Neural crest cell (in vitro differentiated cells): ENCODE measurements at regions not wholly inside any gene's neighbourhood (a gene's known extent, or its start where the extent isn't known, plus 50 kb on each side); places are given as distances from the start of the nearest gene placed in this dataset.
A peak's percentile ranks its signal among the peaks of the same experiment; 100 is the strongest.

ENCODE experiments used
- DNase-seq: peaks from one replicate; pipeline ENCODE4 v3.0.0; 2021; ENCODE audit warnings: low read depth, mixed read lengths, low spot score
- H3K27ac Mint-ChIP-seq: one replicate; pipeline ENCODE4 v1.8.0; 2021; ENCODE audit warnings: mild to moderate bottlenecking, mixed read lengths; ENCODE audit not compliant: unreplicated experiment
- H3K27me3 Mint-ChIP-seq: 2 replicates; pipeline ENCODE4 v1.8.0; 2021; ENCODE audit warnings: low read depth, mild to moderate bottlenecking, mixed read lengths
- H3K36me3 Mint-ChIP-seq: 2 replicates; pipeline ENCODE4 v1.8.0; 2021; ENCODE audit warnings: low read depth, mild to moderate bottlenecking, mixed read lengths
- H3K4me1 Mint-ChIP-seq: 2 replicates; pipeline ENCODE4 v1.8.0; 2021; ENCODE audit warnings: mixed read lengths
- H3K4me3 Mint-ChIP-seq: one replicate; pipeline ENCODE4 v1.8.0; 2021; ENCODE audit warnings: mild to moderate bottlenecking, mixed read lengths
- H3K9me3 Mint-ChIP-seq: 2 replicates; pipeline ENCODE4 v1.8.0; 2021; ENCODE audit warnings: mixed read lengths
- TF ChIP-seq, protein P1 (sequence below): fragments of 200-600 bp; sonication (generic); conservative IDR thresholded peaks from 2 replicates; pipeline ENCODE4 v1.5.0; 2021; ENCODE audit warnings: antibody characterized with exemption, mild to moderate bottlenecking

DNA sequence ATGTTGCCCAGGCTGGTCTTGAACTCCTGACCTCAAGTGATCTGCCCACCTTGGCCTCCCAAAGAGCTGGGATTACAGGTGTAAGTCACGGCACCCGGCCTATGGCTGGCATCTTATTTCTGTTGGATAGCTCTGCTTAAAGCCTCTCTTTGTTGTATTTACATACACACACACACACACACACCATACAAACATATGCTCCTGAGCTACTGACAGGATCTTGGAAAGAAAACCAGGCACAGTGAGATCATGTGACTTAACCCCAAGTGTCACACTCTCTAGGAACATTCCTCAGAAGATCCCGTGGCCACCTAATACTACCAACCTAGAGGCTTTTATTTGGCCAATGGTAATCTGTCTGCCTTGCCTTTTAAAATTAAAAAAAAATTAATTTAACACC, 85.1 kb upstream of the HAAO start:
- Mint-ChIP-seq H3K4me3 (no peak overlapping the region), H3K27me3 (no peaks in the 10 kb centered on the region), H3K27ac (no peak overlapping the region), H3K9me3 (no peaks in the 10 kb centered on the region), H3K4me1 (no peaks in the 10 kb centered on the region), H3K36me3 (no peaks in the 10 kb centered on the region)
- TF ChIP-seq, protein P1, sequence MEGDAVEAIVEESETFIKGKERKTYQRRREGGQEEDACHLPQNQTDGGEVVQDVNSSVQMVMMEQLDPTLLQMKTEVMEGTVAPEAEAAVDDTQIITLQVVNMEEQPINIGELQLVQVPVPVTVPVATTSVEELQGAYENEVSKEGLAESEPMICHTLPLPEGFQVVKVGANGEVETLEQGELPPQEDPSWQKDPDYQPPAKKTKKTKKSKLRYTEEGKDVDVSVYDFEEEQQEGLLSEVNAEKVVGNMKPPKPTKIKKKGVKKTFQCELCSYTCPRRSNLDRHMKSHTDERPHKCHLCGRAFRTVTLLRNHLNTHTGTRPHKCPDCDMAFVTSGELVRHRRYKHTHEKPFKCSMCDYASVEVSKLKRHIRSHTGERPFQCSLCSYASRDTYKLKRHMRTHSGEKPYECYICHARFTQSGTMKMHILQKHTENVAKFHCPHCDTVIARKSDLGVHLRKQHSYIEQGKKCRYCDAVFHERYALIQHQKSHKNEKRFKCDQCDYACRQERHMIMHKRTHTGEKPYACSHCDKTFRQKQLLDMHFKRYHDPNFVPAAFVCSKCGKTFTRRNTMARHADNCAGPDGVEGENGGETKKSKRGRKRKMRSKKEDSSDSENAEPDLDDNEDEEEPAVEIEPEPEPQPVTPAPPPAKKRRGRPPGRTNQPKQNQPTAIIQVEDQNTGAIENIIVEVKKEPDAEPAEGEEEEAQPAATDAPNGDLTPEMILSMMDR, result no peak
- no peak for DNase-seq

GRCh38 chr2:42876326-42876751, 84.0 kb upstream of the HAAO start:
- Mint-ChIP-seq H3K36me3 (no peaks in the 10 kb centered on the region), H3K27me3 (no peaks in the 10 kb centered on the region), H3K27ac (no peak overlapping the region), H3K4me3 (no peak overlapping the region), H3K4me1 (no peaks in the 10 kb centered on the region), H3K9me3 (no peaks in the 10 kb centered on the region)
- no peak for DNase-seq
- TF ChIP-seq, protein P1, result no peak

DNA sequence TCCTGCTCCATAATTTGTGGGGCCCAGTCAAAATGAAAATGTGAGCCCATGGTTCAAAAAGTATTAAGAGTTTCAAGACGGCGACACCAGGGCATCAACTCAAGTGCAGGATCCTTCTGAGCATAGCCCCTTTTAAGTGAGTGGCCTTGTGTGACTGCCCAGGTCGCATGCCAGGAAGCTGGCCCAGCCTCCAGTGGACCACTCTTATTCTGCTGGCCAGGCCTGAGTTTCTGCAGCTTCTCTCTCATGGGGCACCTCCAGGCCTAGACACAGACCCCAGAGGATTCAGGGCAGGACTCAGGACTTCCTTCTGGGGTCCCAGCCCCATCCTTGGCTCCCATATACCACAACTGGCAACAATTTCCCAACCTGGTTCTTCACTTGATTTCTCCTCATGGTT, 83.5 kb upstream of the HAAO start:
- Mint-ChIP-seq H3K36me3 (no peaks in the 10 kb centered on the region), H3K9me3 (no peaks in the 10 kb centered on the region), H3K27ac (no peak overlapping the region), H3K4me1 (no peaks in the 10 kb centered on the region), H3K27me3 (no peaks in the 10 kb centered on the region), H3K4me3 (no peak overlapping the region)
- no peak for DNase-seq
- TF ChIP-seq, protein P1, result no peak

- H3K4me3 Mint-ChIP-seq, result no peak overlapping the region
- H3K4me1 Mint-ChIP-seq, result no peaks in the 10 kb centered on the region
- H3K27ac Mint-ChIP-seq, result peak overlapping the region; percentile 39
- DNase-seq, result no peak
- H3K36me3 Mint-ChIP-seq, result no peaks in the 10 kb centered on the region
- H3K9me3 Mint-ChIP-seq, result no peaks in the 10 kb centered on the region
- TF ChIP-seq, protein P1, result no peak
- H3K27me3 Mint-ChIP-seq, result no peaks in the 10 kb centered on the region
These were observed 82.8 kb upstream of the HAAO start for GRCh38 chr2:42874949-42875801.

DNA sequence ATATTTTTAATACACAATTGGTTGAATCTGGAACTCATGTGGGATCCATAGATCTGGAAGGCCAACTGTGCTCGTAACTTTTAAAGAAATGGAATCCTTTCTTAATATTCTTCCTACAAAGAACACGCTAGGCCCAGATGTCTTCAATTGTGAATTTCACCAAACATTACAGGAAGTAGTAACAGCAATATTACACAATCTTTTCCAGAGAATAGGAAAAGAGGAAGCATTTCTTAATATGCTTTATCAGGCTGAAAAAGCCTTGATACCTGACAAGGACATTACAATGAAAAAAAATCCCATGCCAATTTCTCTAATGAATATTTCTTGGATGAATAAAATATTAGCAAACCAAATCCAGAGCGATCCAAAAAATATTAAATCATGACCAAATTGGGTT, 80.3 kb upstream of the HAAO start:
- H3K9me3 Mint-ChIP-seq, result peaks cover 9% of the 10 kb centered on the region
- H3K4me1 Mint-ChIP-seq, result no peaks in the 10 kb centered on the region
- no peaks in the 10 kb centered on the region for H3K27me3 Mint-ChIP-seq
- TF ChIP-seq, protein P1, result no peak
- no peak overlapping the region for H3K4me3 Mint-ChIP-seq
- H3K36me3 Mint-ChIP-seq, result peaks cover 6% of the 10 kb centered on the region
- H3K27ac Mint-ChIP-seq, result no peak overlapping the region
- no peak for DNase-seq
